DMS 273 (cell line): ENCODE measurements at regions not wholly inside any gene's neighbourhood (a gene's known extent, or its start where the extent isn't known, plus 50 kb on each side); places are given as distances from the start of the nearest gene placed in this dataset.
"Not testable (repeated sequence)": the region's sequence is repeated elsewhere in the genome, so short reads cannot be mapped to it uniquely, and the experiment has no call there.

ENCODE experiments used
- DNase-seq: peaks from one replicate; lab custom pipeline; 2025; ENCODE audit not compliant: unreplicated experiment; lab: John Stamatoyannopoulos, UW

DNA sequence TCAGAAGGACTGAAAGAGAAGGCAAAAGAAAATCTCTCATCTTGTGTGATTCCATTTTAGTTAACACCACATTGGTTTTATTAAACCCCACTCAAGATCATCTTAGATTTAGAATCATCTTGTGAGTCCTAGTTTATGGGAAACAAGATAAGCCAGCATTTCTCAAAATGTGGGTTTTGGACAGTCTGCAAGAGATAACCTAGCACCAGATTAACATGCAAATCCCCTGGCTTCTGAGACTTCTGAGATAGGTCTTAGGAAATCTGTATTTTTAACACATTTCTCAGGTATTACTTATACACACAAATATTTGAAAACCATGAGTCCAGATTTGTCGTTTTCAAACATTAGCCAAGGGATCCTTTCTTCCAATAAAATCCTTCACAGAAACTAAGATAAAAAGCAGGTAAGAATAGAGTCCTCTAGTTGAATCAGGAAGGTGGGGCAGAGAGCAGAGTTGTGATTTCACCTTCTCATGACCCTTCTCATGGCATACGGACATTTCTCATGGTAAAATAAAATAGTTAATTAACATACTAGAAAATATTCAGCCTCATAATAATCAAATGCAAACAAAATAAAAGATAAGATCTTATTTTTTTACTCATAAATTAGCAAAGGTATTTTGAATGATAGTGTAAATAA lies 287.2 kb upstream of the FN1 start:
- DNase-seq, result no peak

DNA sequence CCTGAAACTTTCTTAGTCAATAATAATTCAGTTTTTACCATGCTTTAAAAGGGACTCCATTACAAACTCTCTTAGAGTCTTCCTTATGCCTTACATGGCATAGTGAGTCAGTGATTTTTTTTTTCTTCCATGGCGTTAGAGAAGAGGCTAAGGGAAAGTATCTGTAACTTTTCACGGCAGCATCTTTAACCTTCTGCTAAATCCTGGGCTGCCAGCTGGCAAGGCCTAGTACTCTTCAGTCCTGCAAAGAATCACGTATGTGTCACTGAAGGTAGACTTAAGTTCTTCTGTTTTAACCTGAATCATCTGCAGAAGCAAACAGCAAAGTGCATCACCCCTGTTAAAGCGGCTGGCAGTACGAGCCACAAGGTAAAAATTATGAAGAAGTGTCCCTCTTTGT lies 286.3 kb upstream of the FN1 start:
- DNase-seq, result no peak

DNA sequence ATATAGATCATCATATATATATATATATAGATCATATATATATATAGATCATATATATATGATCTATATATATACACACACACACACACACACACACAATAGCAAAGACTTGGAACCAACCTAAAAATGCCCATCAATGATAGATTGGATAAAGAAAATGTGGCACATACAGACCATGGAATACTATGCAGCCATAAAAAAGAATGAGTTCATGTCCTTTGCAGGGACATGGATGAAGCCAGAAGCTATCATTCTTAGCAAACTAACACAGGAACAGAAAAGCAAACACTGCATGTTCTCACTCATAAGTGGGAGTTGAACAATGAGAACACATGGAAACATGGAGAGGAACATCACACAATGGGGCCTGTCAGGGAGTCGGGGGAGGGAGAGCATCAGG lies 285.6 kb upstream of the FN1 start:
- DNase-seq, result not testable (repeated sequence)

DNA sequence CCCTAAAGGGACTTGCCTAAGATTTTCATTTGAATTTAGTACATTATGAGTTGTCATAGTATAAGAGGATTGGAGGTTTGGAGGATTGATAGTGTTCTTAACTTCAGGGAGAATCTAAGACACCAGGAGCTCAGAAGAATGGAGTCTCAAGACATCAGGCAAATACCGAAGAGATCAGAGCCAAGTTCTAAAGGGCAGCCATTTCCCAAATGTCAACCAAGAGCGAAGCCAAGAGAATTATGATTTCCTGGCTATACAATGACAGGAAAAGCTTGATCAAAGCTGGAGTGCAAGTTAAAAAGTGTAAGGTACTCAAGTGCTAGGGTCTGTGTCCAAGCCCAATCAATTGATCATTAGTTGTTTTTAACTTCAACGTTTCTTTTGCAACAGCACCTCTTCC lies 283.0 kb upstream of the FN1 start:
- no peak for DNase-seq

DNA sequence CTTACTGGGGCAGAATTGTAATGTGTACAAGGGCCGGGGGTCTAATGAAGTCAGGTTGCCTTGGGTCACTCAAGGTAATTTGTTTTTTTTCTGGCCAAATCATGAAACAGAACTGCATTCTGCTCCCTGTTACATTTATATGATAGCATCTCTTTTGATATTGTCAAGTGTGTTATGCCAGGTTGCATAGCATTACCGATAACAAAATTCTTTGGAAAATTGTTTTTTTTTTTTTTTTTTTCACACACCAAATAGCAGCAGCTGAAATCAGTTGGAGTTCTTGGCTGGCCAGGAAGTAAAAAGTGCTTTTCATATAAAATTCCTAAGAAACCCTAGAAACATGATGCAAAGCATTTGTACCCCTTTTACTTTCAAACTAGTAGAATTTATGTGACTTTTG lies 282.6 kb upstream of the FN1 start:
- no peak for DNase-seq

DNA sequence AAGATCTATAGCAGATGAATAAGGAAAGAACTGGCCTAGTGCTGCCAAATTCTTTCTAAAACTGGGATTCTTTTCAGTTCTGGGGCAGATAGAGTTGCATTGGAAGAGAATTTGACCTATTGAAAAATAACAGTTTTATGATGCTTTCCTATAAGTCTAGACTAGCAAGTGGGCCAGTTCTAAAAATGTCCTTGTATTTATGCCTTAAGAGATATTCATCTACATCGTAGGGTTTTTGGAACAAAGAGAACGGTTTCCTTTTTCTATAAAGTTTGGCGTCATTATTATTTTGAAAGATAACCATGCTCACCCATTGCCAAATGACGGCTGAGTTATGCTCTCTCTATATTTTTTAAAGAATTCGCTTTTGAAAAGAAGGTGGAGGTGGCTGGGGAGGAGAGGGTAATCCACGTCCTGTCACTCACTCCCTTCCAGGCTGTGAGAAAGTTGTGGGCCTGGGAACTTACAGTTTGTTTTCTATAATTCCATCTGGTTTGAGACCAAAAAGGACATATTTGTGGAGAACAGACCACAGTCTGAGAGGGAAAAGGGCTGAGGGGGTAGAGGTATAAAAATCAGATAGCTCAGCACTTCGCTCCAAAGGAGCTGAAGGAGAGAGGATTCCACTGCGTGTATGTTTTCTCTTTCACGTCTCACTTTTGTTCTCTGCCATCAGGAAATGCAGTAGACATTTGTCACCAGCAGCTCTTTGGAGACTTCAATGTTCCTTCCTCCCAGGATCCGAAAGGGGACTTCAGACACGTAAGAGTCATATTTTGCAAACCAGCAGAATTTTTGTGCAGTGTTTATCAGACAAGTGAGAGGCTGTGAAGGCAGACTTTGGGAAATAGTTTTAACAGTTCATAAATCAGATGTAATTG lies 281.9 kb upstream of the FN1 start:
- no peak for DNase-seq

DNA sequence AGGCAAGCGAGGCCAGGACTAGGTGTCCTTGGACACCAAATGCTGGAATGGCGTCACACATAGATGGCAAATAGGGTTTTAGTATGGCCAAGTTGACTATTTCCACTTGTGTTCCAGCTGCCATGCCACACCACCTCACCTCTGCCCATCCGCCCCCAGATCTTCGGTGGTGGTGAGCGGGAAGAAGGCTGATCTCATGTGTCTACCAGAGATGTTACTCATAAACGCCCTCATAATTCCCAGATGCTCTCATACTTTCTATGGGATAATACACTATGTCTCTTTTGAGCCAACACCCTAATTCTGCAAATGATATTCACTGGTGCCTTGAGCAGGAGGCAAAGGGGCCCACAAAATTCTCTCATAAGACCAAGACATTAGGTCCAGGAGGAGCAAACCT lies 281.1 kb upstream of the FN1 start:
- DNase-seq, result no peak

DNA sequence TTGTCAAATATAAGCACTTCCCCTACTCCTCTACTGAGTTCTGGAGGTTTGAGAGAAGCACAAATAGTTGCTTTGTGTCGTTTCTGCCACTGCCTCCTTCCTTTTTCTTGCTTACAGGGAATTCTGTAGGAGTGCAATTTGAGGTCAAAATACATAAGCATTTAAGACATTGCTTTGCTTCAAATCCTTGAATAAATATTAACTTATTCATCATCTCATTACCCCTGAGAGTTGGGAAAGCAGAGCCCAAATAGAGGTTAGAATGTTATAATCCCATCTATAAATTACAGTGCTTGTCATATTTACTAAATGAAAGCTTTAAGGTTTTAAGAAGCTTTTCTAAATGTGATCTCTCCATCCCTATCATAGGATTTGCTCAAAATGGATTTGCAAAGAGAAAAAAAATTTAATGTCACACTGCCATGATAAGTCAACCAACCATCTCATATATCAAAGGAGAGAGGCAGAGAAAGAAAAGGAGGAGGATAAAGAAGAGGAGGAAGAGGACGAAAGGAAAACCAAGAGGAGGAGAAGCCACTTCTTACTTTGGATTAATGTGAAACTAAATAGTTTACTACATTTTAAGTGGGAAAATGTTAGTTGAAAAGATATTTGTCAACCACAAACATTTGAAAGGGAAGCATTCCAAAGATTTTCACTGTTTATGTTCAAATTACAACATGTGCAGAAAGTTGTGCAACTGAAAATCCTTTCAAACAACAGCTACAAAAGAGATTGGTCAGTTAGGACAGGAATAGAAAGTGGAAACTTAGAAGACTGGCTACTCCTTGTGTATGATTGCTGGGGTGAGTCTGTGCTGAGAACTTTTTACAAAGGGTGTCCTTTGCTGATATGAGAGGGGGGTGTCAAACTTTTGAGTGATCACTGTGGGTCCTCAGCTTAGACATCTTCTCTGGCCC lies 277.3 kb upstream of the FN1 start:
- no peak for DNase-seq

DNA sequence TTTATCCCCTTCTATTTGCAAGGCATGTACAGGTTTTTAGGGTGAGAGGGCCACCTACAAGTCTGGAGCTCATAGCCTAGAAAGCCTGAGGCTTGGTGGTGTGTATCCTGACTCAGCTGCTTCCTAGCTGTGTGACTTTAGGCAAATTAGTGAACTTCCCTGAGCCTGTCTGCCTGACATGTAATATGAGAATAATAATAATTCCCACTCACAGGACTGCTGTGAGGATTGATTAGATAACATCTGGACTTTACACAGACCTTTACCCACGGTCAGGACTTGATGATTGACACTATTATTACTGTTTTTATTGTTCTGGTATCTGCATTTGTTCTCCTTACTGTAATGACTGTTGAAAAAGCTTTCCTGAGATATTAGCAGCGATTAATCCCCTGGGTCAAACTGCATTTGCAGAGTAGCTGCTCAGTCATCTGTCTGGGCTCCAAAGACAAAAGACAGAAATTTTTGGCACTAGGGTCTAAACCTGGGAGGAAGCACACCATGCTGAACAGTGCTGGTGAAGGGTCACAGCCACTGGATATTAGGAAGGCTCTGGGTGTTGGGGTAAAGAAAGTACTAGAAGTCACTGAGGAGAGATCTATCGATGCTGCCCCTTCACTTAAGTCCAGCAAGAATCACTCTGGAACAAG lies 276.5 kb upstream of the FN1 start:
- DNase-seq, result no peak

DNA sequence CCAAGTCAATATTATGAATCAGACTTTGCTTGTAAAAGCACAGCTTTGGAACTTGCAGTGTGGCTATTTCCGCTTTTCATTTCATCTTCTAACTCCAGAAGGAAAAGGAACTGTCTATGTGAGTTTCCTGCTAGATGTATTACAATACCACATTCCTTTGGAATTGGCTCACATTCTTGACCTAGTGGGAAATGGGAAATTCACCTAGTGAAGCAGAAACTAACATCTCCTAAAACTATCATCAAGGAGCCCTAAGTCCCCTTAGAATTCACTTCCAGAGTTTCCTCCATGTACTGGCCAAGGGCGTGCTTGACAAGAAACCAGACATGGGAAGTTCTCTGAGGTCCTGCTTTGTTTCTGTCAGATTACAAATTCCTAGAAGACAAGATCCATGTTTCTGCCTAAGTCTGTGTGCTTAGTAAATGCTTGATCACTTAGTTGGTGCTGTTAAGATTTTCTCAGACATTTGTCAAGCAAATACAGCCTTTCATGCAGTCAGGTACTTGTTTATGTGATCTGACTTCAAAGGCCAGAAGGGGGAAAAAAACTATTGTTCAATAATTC lies 275.7 kb upstream of the FN1 start:
- DNase-seq, result no peak

DNA sequence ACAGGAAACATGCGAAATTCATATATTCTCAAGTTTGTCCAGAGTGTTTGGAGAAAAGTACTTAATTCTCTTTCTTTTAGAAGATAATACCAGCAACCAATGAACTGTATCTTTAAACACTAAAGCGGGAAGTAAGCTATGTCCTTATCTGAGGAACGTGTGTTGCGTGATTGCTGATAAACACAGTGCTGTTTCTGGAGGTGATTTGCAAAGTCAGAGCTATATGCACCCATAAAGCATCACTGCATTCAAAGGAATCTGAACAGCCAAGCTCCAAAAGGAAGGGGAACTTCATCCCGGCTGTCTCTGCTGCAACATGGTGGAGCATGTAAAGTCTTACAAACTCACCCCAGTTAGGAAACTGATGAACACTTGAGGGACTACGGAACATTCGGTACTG lies 271.7 kb upstream of the FN1 start:
- DNase-seq, result no peak

DNA sequence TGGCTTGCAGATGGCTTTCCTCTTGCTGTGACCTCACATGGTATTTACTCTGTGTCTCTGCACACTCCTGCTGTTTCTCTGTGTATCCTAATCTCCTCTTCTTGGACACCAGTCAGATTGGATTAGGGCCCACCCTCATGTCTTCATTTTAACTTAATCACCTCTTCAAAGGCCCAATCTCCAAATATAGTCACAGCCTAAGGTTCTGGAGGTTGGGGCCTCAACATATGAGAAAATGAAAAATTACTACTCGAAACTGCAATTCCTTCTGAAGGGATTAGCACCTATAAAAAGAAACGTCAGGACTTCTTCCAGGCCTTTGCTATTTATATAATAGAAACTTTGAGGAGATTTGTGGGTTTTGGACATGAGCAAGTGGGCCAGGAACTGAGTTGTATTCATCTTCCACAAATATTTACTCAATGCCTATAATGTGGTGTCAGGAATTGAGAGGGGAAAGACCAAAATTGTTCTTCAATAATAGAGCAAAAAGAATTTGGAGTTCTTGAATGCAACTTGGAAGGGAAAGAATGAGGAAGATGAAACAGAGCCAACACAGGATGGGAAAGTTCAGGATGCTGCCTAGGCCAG lies 270.0 kb upstream of the FN1 start:
- DNase-seq, result peak; percentile 15

DNA sequence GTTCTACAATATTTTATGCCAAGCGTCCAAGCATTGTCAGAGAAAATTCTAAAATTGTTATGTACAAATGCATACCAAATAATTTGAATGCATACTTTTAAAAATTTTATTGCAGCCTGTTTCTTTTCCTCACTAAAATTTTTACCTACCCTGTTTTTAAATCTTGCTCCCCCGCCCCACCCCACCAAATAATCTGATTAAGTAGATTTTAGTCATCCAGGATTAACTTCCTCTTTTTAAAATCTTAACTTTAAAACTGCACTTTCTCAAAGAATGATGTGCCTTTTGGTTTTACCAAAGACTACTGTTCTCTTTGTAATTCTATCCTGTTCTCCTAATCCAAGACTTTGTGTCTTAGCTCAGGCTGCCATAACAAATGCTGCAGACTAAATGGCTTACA lies 269.4 kb upstream of the FN1 start:
- DNase-seq, result no peak

DNA sequence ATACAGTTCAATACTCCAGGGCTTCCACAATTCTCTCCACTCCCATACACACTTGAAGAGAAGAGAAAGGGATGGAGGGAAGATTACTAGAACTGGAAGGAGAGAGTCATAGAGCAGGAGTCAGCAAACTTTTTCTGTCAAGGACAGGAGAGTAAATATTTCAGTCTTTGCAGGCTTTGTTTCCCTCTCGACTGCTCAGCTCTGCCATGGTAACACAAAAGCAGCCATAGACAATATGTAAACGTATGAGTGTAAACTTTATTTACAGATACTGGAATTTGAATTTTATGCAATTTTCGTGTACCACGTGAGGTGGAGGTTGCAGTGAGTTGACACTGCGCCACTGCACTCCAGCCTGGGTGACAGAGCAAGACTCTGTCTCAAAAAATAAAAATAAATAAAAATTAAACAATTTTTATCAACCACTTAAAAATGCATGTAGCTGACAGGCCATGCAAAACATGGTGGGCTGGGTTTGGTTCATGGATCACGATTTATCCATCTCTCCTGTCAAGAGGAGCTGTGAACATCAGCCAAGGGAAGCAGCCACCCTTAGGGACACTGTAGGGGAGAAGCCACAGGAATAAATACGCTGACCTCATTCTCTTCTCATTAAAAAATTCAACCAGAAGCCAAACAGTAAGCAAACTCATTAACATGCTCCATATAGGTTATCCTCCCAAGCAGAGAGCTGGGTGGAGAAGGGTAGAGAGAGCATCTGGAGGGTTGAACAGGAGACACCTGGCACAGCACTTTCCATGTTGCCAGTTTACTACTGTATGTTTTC lies 266.4 kb upstream of the FN1 start:
- peak; percentile 79 for DNase-seq

DNA sequence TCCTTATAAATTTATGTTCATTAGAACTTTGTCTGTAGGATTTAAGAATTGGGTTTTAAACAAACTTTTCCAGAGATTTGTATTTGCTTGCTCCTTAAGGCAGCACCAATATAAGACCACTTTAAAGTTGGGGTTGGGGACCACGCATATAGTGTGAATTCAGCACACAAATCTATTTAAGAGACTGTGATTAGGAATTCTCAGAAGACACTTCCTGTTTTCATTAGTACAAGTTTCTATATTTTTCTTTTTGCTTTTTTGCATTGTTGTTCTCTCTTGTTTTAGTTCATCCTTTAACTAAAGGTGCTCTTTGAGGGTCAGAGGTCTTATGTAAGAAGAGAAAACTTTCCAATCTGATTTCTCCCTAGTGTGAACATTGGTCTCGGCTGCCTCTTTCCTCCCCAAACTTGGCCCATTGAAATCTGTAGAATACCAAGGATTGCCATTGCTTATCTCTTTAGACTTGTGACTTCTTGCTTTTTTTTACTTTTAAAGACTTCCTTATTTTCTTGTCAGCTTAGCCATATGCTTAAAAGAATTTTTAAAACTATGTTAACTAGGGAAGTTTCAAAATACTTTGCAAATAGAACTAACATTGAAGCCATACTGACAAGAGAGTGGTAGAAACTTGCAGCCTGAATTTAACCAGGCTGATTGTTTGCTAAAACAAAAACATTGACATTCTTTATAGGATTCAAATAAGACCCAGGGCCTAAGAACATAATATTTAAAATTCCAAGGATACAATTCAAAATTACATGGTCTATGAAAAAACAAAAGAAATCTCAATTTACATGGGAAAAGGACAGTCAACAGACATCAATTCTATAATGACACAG lies 264.1 kb upstream of the FN1 start:
- no peak for DNase-seq

DNA sequence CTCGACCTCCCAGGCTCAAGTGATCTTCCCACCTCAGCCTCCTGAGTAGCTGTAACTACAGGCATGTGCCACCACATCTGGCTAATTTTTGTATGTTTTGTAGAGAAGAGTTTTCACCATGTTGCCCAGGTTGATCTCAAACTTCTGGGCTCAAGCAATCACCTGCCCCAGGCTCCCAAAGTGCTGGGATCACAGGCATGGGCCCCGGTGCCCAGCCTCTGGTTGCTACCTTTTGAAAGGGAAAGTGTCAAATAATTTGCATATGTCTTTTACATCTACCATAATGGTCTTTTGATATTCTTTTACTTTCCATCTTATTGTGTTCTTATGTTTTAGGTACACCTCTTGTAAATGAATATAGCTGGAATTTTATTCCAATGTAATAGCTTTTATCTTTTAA lies 263.1 kb upstream of the FN1 start:
- no peak for DNase-seq

DNA sequence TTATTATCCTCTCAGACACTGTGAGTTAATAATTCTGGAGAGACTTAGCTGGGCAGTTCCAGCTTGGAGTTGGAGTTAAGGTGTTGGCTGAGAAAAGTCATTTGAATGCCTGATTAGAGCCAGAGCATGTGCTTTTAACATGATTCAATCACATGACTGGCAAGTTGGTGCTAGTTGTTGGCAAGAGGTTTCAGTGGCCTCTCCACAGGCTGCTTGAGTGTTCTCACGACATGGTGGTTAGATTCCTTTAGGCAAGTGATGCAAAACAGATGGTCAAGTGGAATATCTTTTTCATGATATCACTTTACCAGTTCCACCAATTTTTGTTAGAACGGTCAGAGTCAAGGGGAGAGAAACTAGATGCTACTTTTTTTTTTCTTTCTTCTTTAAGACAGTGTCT lies 262.7 kb upstream of the FN1 start:
- DNase-seq, result peak; percentile 28

DNA sequence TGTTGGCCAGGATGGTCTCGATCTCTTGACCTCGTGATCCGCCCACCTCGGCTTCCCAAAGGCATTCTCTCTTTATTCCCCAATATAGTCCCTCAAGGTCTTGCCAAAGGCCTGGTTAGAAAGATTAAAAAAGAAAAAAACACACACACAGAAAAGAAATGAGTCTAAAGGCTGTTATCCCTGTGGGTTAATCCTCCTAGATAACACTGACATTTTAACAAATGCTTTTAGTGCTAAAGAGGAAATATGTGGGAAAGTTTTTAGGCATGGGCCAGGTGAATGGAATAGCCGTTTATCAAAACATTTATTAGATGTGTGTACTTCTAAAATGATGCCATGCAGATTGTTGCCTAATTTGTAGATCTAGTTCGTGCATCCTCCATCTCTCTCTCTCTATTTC lies 261.6 kb upstream of the FN1 start:
- DNase-seq, result no peak

DNA sequence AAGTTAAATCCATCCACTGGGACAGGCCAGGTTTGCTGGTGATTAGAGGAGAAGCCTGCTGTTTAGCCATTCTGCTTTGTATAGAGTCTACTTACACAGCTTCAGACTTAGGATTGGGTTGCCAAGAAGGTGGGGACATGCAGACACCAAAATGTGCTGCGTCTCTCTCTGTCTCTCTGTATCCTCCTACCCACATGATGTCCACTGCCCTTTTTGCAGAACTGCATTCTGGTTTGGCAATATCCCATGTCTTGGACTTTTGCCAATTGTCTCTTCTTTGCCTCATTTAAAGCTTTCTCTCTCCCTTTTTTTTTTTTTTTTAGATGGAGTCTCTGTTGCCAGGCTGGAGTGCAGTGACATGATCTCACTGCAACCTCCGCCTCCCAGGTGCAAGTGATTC lies 261.1 kb upstream of the FN1 start:
- no peak for DNase-seq
